A549 (cell line): ENCODE measurements at regions not wholly inside any gene's neighbourhood (a gene's known extent, or its start where the extent isn't known, plus 50 kb on each side); places are given as distances from the start of the nearest gene placed in this dataset.

Source experiments
- HOXA7 ChIP-seq: fragments of 250-450 bp; sonication (Bioruptor Pico); IDR thresholded peaks from 2 replicates; pipeline ENCODE4 v1.5.0; 2020; ENCODE audit warnings: mild to moderate bottlenecking, moderate library complexity
- JUNB ChIP-seq: fragments of >200 bp; sonication (Bioruptor Twin); formaldehyde crosslinking; IDR thresholded peaks from 2 replicates; pipeline ENCODE4 v1.6.1; 2016
- NPAS2 ChIP-seq: fragments of 250-450 bp; sonication (Bioruptor Pico); IDR thresholded peaks from 2 replicates; pipeline ENCODE4 v1.8.0; 2022; ENCODE audit warnings: mild to moderate bottlenecking, moderate library complexity, borderline replicate concordance
- POLR2A ChIP-seq: IDR thresholded peaks from 2 replicates; pipeline ENCODE4 v1.6.1; 2012; ENCODE audit warnings: mild to moderate bottlenecking, low read length
- RCOR1 ChIP-seq: fragments of 150-350 bp; IDR thresholded peaks from 2 replicates; pipeline ENCODE4 v1.6.1; 2014; ENCODE audit warnings: antibody characterized with exemption, low read length, low read depth
- ZNF302 ChIP-seq: fragments of 250-450 bp; sonication (Bioruptor Pico); IDR thresholded peaks from 2 replicates; pipeline ENCODE4 v1.9.0; 2021; ENCODE audit warnings: inconsistent platforms, mild to moderate bottlenecking, moderate library complexity
- TF ChIP-seq, protein P1 (sequence below): IDR thresholded peaks from 2 replicates; pipeline ENCODE4 v1.6.1; 2012
- TF ChIP-seq, protein P2 (sequence below): fragments of >200 bp; sonication (Bioruptor Twin); formaldehyde crosslinking; IDR thresholded peaks from 3 replicates; pipeline ENCODE4 v1.5.1; 2016
- TF ChIP-seq, protein P3 (sequence below): fragments of 200-600 bp; sonication (generic); IDR thresholded peaks from 2 replicates; pipeline ENCODE4 v1.6.1; 2016; ENCODE audit warnings: antibody characterized with exemption, mild to moderate bottlenecking, moderate library complexity

DNA sequence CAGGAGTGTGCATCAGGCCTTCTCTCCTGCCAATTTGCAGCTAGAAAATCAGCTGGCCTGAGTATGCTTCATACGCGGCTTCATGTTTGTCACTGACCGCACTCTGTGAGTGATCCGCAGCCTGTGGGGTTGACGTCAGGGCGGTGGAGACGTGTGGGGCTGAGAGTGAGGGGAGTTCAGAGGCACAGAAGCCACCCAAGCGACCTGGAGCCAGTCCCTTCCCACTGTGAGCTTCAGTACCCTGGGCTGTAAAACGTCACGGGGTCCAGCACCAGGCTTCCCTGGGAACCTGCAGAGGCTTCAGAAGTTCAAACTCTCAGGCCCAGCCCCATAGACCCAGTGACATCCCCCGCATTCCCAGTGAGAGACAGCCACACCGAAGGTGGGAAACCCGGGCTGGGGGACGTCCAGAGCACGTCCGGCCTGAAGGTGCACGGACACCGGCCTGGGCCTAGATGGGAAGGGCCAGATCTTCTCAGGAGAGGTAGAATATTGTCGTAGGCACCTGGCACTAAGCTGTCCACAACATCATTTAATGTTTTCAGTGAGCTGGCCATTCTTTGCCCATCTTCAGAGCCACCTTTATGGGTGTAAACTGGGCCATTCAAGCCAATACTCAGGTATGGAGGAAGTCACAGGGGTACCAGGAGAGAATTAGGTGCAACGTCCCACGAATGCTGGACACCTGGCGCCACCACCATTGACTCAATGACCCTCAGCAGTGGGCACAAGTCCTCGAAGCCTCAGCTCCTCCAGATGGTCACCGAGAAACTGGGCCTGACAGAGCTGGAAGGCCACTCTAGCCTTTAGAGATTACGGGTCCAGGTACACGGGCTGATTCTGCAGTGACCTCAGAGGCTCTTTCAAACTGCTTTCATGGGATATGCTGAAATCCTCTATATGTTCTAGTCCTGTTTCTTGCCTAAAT lies 235.6 kb upstream of the MYT1L start:
- no peak for TF ChIP-seq RCOR1
- TF ChIP-seq HOXA7 (CRISPR knock-in tag), result no peak
- TF ChIP-seq, protein P1, sequence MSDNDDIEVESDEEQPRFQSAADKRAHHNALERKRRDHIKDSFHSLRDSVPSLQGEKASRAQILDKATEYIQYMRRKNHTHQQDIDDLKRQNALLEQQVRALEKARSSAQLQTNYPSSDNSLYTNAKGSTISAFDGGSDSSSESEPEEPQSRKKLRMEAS, result no peak
- TF ChIP-seq, protein P2, sequence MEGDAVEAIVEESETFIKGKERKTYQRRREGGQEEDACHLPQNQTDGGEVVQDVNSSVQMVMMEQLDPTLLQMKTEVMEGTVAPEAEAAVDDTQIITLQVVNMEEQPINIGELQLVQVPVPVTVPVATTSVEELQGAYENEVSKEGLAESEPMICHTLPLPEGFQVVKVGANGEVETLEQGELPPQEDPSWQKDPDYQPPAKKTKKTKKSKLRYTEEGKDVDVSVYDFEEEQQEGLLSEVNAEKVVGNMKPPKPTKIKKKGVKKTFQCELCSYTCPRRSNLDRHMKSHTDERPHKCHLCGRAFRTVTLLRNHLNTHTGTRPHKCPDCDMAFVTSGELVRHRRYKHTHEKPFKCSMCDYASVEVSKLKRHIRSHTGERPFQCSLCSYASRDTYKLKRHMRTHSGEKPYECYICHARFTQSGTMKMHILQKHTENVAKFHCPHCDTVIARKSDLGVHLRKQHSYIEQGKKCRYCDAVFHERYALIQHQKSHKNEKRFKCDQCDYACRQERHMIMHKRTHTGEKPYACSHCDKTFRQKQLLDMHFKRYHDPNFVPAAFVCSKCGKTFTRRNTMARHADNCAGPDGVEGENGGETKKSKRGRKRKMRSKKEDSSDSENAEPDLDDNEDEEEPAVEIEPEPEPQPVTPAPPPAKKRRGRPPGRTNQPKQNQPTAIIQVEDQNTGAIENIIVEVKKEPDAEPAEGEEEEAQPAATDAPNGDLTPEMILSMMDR, result no peak
- no peak for TF ChIP-seq POLR2A
- no peak for TF ChIP-seq NPAS2 (CRISPR knock-in tag)
- TF ChIP-seq, protein P3, sequence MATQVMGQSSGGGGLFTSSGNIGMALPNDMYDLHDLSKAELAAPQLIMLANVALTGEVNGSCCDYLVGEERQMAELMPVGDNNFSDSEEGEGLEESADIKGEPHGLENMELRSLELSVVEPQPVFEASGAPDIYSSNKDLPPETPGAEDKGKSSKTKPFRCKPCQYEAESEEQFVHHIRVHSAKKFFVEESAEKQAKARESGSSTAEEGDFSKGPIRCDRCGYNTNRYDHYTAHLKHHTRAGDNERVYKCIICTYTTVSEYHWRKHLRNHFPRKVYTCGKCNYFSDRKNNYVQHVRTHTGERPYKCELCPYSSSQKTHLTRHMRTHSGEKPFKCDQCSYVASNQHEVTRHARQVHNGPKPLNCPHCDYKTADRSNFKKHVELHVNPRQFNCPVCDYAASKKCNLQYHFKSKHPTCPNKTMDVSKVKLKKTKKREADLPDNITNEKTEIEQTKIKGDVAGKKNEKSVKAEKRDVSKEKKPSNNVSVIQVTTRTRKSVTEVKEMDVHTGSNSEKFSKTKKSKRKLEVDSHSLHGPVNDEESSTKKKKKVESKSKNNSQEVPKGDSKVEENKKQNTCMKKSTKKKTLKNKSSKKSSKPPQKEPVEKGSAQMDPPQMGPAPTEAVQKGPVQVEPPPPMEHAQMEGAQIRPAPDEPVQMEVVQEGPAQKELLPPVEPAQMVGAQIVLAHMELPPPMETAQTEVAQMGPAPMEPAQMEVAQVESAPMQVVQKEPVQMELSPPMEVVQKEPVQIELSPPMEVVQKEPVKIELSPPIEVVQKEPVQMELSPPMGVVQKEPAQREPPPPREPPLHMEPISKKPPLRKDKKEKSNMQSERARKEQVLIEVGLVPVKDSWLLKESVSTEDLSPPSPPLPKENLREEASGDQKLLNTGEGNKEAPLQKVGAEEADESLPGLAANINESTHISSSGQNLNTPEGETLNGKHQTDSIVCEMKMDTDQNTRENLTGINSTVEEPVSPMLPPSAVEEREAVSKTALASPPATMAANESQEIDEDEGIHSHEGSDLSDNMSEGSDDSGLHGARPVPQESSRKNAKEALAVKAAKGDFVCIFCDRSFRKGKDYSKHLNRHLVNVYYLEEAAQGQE, result no peak
- no peak for TF ChIP-seq JUNB
- TF ChIP-seq ZNF302, result no peak
